Subcutaneous abdominal adipose tissue (tissue), 5 donors: ENCODE measurements at regions not wholly inside any gene's neighbourhood (a gene's known extent, or its start where the extent isn't known, plus 50 kb on each side); places are given as distances from the start of the nearest gene placed in this dataset.

ENCODE experiments used
- H3K27ac ChIP-seq: one replicate; pipeline ENCODE4 v1.7.0; 2013; ENCODE audit warnings: low read depth, mild to moderate bottlenecking, inconsistent platforms, low read length, moderate library complexity
- H3K27me3 ChIP-seq, 5 donors: one replicate each; pipeline ENCODE4 v1.7.0; 2013; ENCODE audit warnings: low read length in 5 of 5, inconsistent platforms in 1 of 5; ENCODE audit not compliant: control insufficient read depth in 5 of 5, insufficient read depth in 4 of 5
- H3K36me3 ChIP-seq, 5 donors: one replicate each; pipeline ENCODE4 v1.7.0; 2013; ENCODE audit warnings: low read length in 5 of 5; ENCODE audit not compliant: control insufficient read depth in 5 of 5, insufficient read depth in 5 of 5
- H3K4me1 ChIP-seq, 5 donors: one replicate each; pipeline ENCODE4 v1.7.0; 2013; ENCODE audit warnings: low read length in 5 of 5, mild to moderate bottlenecking in 3 of 5, moderate library complexity in 1 of 5; ENCODE audit not compliant: control insufficient read depth in 5 of 5, insufficient read depth in 5 of 5
- H3K4me3 ChIP-seq, 5 donors: one replicate each; pipeline ENCODE4 v1.7.0; 2013; ENCODE audit warnings: low read length in 5 of 5, low read depth in 1 of 5
- H3K9ac ChIP-seq, 5 donors: one replicate each; pipeline ENCODE4 v1.7.0; 2013; ENCODE audit warnings: low read length in 5 of 5, mild to moderate bottlenecking in 4 of 5, moderate library complexity in 3 of 5
- H3K9me3 ChIP-seq, 5 donors: one replicate each; pipeline ENCODE4 v1.7.0; 2013; ENCODE audit warnings: low read length in 5 of 5; ENCODE audit not compliant: control insufficient read depth in 5 of 5
- donor health status: healthy.
- donor health status: healthy.
- donor health status: healthy.
- donor health status: healthy.
- donor health status: healthy.

- Histone ChIP-seq H3K36me3 (no peaks in the 10 kb centered on the region), H3K27ac (no peak overlapping the region), H3K27me3 (no peaks in the 10 kb centered on the region), H3K9me3 (no peaks in the 10 kb centered on the region), H3K9ac (no peak overlapping the region), H3K4me3 (no peak overlapping the region), H3K4me1 (no peaks in the 10 kb centered on the region)
Observed at GRCh38 chr15:47937834-47938233, 183.0 kb upstream of the SLC24A5 start.

- Histone ChIP-seq H3K36me3 (no peaks in the 10 kb centered on the region), H3K4me1 (no peaks in the 10 kb centered on the region), H3K27me3 (no peaks in the 10 kb centered on the region), H3K9me3 (no peaks in the 10 kb centered on the region), H3K4me3 (no peak overlapping the region), H3K27ac (no peak overlapping the region), H3K9ac (no peak overlapping the region)
Observed at GRCh38 chr15:47944637-47945288, 176.0 kb upstream of the SLC24A5 start.

GRCh38 chr15:47945872-47946650 is 174.7 kb upstream of the SLC24A5 start:
- Histone ChIP-seq H3K36me3 (no peaks in the 10 kb centered on the region), H3K9ac (no peak overlapping the region), H3K27me3 (no peaks in the 10 kb centered on the region), H3K4me3 (no peak overlapping the region), H3K9me3 (no peaks in the 10 kb centered on the region), H3K4me1 (no peaks in the 10 kb centered on the region), H3K27ac (no peak overlapping the region)

- no peaks in the 10 kb centered on the region for H3K4me1 ChIP-seq
- H3K36me3 ChIP-seq: no peaks in the 10 kb centered on the region
- no peaks in the 10 kb centered on the region for H3K27me3 ChIP-seq
- no peak overlapping the region for H3K27ac ChIP-seq
- no peak overlapping the region for H3K9ac ChIP-seq
- peaks cover 0 to 3% (median 0%) of the 10 kb centered on the region in 5 donors for H3K9me3 ChIP-seq
- H3K4me3 ChIP-seq: no peak overlapping the region
Observed at GRCh38 chr15:47949815-47950214, 171.0 kb upstream of the SLC24A5 start.

GRCh38 chr15:47950447-47950846 is 170.3 kb upstream of the SLC24A5 start:
- no peaks in the 10 kb centered on the region for H3K27me3 ChIP-seq
- no peak overlapping the region for H3K4me3 ChIP-seq
- peaks cover 0 to 3% (median 0%) of the 10 kb centered on the region in 5 donors for H3K9me3 ChIP-seq
- no peaks in the 10 kb centered on the region for H3K36me3 ChIP-seq
- H3K9ac ChIP-seq: no peak overlapping the region
- H3K4me1 ChIP-seq: no peaks in the 10 kb centered on the region
- H3K27ac ChIP-seq: no peak overlapping the region

GRCh38 chr15:47951781-47952180 is 169.0 kb upstream of the SLC24A5 start:
- Histone ChIP-seq H3K36me3 (no peaks in the 10 kb centered on the region), H3K27ac (no peak overlapping the region), H3K9ac (no peak overlapping the region), H3K4me1 (no peaks in the 10 kb centered on the region), H3K4me3 (no peak overlapping the region), H3K27me3 (no peaks in the 10 kb centered on the region), H3K9me3 (peaks cover 0 to 6% (median 0%) of the 10 kb centered on the region in 5 donors)

- H3K4me1 ChIP-seq: no peaks in the 10 kb centered on the region
- H3K4me3 ChIP-seq: no peak overlapping the region
- H3K36me3 ChIP-seq: no peaks in the 10 kb centered on the region
- no peaks in the 10 kb centered on the region for H3K27me3 ChIP-seq
- H3K9me3 ChIP-seq: peaks cover 0 to 6% (median 0%) of the 10 kb centered on the region in 5 donors
- H3K9ac ChIP-seq: no peak overlapping the region
- no peak overlapping the region for H3K27ac ChIP-seq
Observed at GRCh38 chr15:47954196-47954595, 166.6 kb upstream of the SLC24A5 start.

GRCh38 chr15:47955021-47955420 is 165.8 kb upstream of the SLC24A5 start:
- Histone ChIP-seq H3K4me3 (no peak overlapping the region), H3K9ac (no peak overlapping the region), H3K27ac (no peak overlapping the region), H3K27me3 (no peaks in the 10 kb centered on the region), H3K9me3 (peaks cover 0 to 6% (median 0%) of the 10 kb centered on the region in 5 donors), H3K36me3 (no peaks in the 10 kb centered on the region), H3K4me1 (no peaks in the 10 kb centered on the region)

GRCh38 chr15:47959617-47960413 is 161.0 kb upstream of the SLC24A5 start:
- Histone ChIP-seq H3K9ac (no peak overlapping the region), H3K27me3 (no peaks in the 10 kb centered on the region), H3K4me1 (no peaks in the 10 kb centered on the region), H3K4me3 (no peak overlapping the region), H3K27ac (no peak overlapping the region), H3K36me3 (no peaks in the 10 kb centered on the region), H3K9me3 (peaks cover 0 to 3% (median 0%) of the 10 kb centered on the region in 5 donors)
